GM10248 (cell line): ENCODE measurements at regions not wholly inside any gene's neighbourhood (a gene's known extent, or its start where the extent isn't known, plus 50 kb on each side); places are given as distances from the start of the nearest gene placed in this dataset.

ENCODE experiments used
- CTCF ChIA-PET: fragments of 300-600 bp; sonication (Branson Sonifier 250); formaldehyde crosslinking; extraction: SDS; loops from one replicate; lab custom pipeline; 2021; ENCODE audit warnings: antibody characterized with exemption; lab: Yijun Ruan, JAX
- POLR2A ChIA-PET: fragments of 350-650 bp; sonication (Branson Sonifier 250); formaldehyde crosslinking; extraction: SDS; loops from one replicate; lab custom pipeline; 2020; ENCODE audit warnings: antibody characterized with exemption; lab: Yijun Ruan, JAX
- DNase-seq: peaks from one replicate; pipeline ENCODE4 v3.0.0; 2012; ENCODE audit errors: extremely low spot score
- TF ChIP-seq, protein P1 (sequence below): IDR thresholded peaks from 2 replicates; pipeline ENCODE4 v1.5.1; 2012; ENCODE audit warnings: mild to moderate bottlenecking, low read depth; ENCODE audit errors: extremely low read depth, missing control alignments, control extremely low read depth

DNA sequence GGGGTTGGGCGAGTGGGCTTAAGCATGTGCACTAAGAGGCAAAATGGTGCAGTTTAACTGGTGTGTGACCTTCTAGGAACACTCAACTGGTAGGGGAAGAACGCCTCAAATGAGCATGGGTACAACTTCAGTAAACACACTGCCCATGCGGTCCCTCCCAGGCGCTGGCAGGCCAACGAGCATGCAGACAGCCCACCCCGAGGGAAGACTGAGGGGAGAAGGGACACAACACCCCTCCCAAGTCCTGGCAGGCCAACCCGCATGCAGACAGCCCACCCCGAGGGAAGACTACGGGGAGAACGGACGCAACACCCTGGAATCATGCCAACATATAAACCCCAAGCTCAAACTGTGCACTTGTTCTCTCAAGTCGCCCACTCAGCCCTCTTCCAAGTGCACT, 456.0 kb downstream of the FBXO15 start:
- POLR2A ChIA-PET = no interaction called here
- CTCF ChIA-PET = no interaction called here
- TF ChIP-seq, protein P1, sequence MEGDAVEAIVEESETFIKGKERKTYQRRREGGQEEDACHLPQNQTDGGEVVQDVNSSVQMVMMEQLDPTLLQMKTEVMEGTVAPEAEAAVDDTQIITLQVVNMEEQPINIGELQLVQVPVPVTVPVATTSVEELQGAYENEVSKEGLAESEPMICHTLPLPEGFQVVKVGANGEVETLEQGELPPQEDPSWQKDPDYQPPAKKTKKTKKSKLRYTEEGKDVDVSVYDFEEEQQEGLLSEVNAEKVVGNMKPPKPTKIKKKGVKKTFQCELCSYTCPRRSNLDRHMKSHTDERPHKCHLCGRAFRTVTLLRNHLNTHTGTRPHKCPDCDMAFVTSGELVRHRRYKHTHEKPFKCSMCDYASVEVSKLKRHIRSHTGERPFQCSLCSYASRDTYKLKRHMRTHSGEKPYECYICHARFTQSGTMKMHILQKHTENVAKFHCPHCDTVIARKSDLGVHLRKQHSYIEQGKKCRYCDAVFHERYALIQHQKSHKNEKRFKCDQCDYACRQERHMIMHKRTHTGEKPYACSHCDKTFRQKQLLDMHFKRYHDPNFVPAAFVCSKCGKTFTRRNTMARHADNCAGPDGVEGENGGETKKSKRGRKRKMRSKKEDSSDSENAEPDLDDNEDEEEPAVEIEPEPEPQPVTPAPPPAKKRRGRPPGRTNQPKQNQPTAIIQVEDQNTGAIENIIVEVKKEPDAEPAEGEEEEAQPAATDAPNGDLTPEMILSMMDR = no peak
- no peak for DNase-seq

DNA sequence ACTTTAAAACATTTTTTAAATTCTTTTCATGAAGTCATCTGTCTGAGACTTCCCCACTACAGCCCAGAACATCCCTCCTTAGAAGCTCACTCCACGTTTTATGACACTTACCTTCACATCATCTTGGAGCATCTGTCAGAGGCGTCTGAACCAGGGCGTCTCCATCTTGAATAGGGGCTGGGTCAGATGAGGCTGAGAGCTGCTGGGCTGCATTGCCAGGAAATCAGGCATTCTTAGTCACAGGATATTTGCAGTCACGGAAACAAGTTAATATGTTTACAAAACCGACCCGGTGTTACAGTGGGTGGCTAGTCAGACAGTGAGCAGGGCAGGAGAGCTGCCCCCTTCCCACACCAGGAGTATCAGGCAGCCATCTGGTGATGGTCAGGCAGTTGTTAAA, 456.5 kb downstream of the FBXO15 start:
- TF ChIP-seq, protein P1 = no peak
- DNase-seq = no peak
- ChIA-PET CTCF (no interaction called here), POLR2A (no interaction called here)

DNA sequence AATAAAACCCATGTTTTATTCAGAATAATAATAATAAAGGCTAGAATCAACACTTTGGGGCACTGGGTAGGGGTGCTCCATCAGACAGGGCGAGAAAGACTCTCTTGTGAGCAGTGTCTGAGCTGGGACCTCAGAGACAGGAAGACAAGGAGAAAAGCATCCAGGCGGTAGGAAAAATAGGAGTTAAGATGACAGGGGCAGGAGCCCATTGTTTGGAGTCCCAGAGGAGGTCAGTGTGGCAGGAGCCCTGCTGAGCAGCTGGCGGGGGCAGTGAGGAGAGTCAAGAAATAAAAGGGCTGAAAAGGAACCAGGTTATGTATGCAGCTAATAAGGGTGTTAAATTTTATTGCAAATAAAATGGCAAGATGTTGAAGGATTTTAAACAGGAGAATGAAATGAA, 457.4 kb downstream of the FBXO15 start:
- ChIA-PET CTCF (no interaction called here), POLR2A (no interaction called here)
- TF ChIP-seq, protein P1 = no peak
- no peak for DNase-seq

DNA sequence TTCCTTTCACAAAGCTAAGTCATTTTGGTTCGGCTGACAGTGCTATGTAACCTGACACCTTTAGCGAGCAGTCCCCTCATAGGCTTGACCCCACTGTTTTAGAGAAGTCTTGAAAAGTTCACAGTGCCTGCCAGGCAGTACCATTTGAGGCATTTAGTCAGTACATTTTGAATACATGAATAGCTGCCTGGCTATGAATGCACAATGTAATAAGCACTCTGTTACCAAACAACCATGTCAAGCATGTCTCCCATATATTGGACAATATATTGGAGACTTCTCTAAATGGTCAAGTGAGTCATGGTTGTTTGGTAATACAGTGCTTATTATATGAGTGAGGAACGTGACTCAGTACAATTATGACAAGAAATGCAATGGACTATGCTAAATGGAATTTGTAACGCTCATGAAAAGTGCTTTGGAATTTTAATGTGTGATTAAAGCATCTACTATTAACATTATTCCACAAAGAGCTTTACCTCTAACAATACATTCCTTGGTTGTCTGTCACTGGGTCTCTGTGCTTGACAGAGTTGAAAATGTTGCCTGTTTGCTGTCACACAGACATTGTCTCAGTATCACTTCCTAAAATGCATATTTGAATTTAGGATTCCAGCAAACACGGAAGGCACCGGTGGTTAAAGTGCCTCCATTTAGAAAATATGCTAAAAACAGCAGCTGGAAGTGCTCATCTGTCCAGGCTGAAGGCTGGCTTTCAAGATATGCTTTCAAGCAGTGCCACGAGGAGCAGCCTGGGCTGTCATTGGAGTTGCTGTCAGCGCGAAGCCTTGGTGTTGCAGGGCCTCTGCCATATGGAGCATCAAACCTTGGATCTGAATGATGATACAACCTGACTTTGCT, 458.6 kb downstream of the FBXO15 start:
- DNase-seq = no peak
- ChIA-PET CTCF (interaction anchor here (1.4 kb wide), 1 partner anchor 12 kb away, joined by 3 read pairs; no protein-coding TSS in a partner anchor), POLR2A (no interaction called here)
- TF ChIP-seq, protein P1 = no peak

DNA sequence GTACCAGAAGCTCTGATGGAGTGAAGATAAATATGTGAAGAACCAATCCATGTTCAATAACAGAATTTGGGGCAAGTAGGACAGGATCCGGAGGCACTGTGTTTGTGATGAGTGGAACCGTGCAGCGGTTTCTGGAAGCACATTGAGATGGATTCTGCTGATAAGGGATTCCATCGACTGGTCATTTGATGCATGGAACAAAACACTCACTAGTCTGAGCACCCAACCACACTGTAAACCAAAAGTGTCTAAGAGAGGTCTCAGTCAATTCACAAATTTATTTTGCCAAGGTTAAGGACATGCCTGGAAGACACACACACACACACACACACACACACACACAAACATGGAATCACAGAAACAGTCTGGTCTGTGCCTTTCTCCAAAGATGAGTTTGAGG, 459.5 kb downstream of the FBXO15 start:
- no peak for DNase-seq
- ChIA-PET CTCF (interaction anchor here (1.4 kb wide), 1 partner anchor 13 kb away, joined by 3 read pairs; no protein-coding TSS in a partner anchor), POLR2A (no interaction called here)
- TF ChIP-seq, protein P1 = no peak

DNA sequence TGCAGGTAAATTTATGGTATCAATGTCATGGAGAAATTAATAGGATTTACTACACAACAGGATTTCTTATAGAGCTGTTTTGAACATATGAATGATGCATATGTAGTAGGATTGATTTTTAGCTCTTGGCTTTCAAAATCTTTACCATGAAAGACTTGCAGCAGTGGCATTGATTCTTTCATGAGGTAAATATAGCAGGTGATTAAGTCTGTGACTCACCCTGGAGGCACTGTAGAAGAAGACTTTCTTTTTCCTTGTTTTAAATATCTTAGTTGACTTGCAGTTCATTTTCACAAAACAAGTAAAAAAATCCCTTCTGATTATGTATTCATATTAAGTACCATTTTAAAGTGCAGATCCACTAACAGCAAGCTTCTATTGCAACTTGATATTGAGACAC, 463.0 kb downstream of the FBXO15 start:
- ChIA-PET POLR2A (no interaction called here), CTCF (no interaction called here)
- TF ChIP-seq, protein P1 = no peak
- no peak for DNase-seq
